ENCODE measurements at regions not wholly inside any gene's neighbourhood (a gene's known extent, or its start where the extent isn't known, plus 50 kb on each side); places are given as distances from the start of the nearest gene placed in this dataset.

DNA sequence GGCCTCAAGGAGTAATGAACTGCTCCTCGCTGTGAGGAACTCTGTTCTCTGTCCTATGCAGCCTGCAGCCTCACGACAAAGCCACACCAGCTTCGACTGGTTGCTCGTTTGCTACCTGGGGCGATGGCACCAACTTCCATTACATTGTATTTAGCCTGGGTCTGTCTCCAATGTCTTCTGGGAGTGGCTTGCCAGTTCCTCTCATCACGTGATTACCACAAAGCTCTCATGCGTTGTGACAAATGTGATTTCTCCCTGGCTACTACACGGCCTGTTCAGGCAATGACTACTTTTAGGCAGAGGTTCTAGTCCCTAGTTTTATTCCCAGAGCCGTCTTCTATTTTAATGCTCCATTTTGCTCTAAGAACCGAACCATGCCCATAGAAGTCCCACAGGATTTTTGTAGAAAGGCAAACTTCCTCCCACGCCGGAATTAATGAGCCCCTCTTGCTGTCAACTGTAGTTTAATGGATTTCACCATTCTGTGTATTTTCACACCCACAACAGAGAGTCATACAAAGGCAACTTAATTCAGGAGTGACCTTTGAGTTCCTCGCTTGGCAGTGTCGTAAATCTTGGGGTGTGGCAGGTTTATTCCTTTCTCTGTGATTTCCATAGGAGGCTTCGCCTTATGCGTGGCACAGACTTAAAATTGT lies 351.9 kb downstream of the EFNB2 start:
- DNase-seq (ENCODE audit: low read depth), result no peak
- no peak overlapping the region for H3K4me3 ChIP-seq (ENCODE audit: low read depth, low read length)
- TF ChIP-seq, protein P1, sequence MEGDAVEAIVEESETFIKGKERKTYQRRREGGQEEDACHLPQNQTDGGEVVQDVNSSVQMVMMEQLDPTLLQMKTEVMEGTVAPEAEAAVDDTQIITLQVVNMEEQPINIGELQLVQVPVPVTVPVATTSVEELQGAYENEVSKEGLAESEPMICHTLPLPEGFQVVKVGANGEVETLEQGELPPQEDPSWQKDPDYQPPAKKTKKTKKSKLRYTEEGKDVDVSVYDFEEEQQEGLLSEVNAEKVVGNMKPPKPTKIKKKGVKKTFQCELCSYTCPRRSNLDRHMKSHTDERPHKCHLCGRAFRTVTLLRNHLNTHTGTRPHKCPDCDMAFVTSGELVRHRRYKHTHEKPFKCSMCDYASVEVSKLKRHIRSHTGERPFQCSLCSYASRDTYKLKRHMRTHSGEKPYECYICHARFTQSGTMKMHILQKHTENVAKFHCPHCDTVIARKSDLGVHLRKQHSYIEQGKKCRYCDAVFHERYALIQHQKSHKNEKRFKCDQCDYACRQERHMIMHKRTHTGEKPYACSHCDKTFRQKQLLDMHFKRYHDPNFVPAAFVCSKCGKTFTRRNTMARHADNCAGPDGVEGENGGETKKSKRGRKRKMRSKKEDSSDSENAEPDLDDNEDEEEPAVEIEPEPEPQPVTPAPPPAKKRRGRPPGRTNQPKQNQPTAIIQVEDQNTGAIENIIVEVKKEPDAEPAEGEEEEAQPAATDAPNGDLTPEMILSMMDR (IDR thresholded peaks at IDR 0.05; ENCODE audit: control insufficient read depth, extremely low read depth, insufficient read depth), result no peak

- TF ChIP-seq, protein P1 (IDR thresholded peaks at IDR 0.05; ENCODE audit: control insufficient read depth, extremely low read depth, insufficient read depth), result no peak
- no peak overlapping the region for H3K4me3 ChIP-seq (ENCODE audit: low read depth, low read length)
- no peak for DNase-seq (ENCODE audit: low read depth)
Measured at GRCh38 chr13:106182404-106182803, 353.1 kb downstream of the EFNB2 start.

- no peak overlapping the region for H3K4me3 ChIP-seq (ENCODE audit: low read depth, low read length)
- DNase-seq (ENCODE audit: low read depth), result no peak
- TF ChIP-seq, protein P1 (IDR thresholded peaks at IDR 0.05; ENCODE audit: control insufficient read depth, extremely low read depth, insufficient read depth), result no peak
Measured at GRCh38 chr13:106178816-106179215, 356.6 kb downstream of the EFNB2 start.

DNA sequence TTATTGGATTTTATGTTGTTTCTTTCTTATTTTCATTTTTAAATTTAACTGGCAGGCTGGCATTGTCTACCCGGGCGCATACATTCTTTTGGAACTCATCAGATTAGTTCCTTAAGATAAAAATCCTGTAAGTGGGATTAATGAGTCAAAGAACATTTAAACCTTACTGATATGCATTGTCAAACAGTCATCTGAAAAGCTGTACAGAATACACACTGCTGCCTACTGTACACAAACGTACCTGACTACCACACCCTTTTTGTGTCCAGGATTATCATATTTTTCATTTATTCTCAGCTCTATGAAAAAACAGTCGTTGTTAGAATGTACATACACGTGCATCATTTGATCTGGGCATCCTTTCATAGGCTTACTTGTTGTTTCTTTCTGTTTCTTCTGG lies 358.3 kb downstream of the EFNB2 start:
- no peak for DNase-seq (ENCODE audit: low read depth)
- TF ChIP-seq, protein P1 (IDR thresholded peaks at IDR 0.05; ENCODE audit: control insufficient read depth, extremely low read depth, insufficient read depth), result no peak

DNA sequence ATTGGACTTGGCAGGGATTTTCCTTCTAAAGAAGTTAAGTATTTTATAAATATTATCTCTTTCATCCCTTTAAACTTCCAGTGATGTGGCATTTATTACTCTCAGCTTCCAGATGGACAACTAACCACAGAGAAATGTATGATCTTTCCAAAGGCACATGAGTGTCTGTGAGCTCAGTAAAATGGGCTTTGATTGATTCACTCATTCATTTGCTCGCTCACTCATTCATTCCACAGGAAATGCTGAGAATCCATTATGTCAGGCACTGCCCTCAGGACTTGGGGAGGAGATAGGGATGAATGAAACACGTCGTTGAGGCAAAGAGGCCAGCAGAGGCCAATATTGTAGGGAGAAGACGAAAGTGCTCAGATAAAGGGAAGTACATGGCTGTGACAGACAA lies 359.3 kb downstream of the EFNB2 start:
- no peak overlapping the region for H3K4me3 ChIP-seq (ENCODE audit: low read depth, low read length)
- no peak for DNase-seq (ENCODE audit: low read depth)
- TF ChIP-seq, protein P1 (IDR thresholded peaks at IDR 0.05; ENCODE audit: control insufficient read depth, extremely low read depth, insufficient read depth), result no peak

More for the DNA sequence above, 358.3 kb downstream of the EFNB2 start:
- H3K4me3 ChIP-seq (ENCODE audit: low read depth, low read length), result no peak overlapping the region

DNA sequence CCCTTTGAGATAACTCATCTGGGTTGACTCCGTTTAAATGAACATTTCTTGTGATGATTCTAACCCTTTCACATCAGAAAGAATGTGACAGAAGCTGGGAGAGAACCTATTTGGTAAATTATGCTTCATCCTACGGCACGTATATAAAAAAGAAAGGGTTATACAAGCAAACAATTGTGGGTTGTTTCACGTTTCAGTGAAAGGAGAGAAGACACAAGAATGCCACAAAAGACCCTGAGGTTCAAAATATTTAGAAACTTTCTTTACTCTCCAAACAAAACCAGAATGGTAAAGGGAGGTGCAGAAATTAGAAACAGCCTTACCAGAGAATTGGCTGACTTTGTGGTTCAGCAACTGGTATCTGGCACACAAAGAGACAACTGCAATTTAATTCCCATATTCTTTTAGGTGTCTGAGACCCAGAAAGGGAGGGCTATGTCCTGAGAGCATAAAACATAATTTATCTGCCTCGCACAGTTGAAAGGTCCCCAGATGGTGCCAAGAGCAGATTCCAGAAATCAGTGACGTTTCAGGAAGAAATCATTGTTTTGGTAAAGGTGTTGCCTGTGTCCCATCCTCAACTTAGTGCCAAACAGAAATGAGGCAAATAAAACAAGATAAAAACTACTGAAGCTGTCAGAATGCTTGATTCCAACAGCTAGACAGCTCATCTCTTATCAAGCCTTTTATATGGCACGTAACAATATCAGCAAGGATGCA lies 361.4 kb downstream of the EFNB2 start:
- no peak for DNase-seq (ENCODE audit: low read depth)
- TF ChIP-seq, protein P1 (IDR thresholded peaks at IDR 0.05; ENCODE audit: control insufficient read depth, extremely low read depth, insufficient read depth), result no peak
- H3K4me3 ChIP-seq (ENCODE audit: low read depth, low read length), result no peak overlapping the region

Data from LNCaP clone FGC (cell line).